NCI-H1048 (cell line): ENCODE measurements at regions not wholly inside any gene's neighbourhood (a gene's known extent, or its start where the extent isn't known, plus 50 kb on each side); places are given as distances from the start of the nearest gene placed in this dataset.
"Not testable (repeated sequence)": the region's sequence is repeated elsewhere in the genome, so short reads cannot be mapped to it uniquely, and the experiment has no call there.

Experiments used
- DNase-seq: peaks from one replicate; lab custom pipeline; 2025; lab: John Stamatoyannopoulos, UW

DNA sequence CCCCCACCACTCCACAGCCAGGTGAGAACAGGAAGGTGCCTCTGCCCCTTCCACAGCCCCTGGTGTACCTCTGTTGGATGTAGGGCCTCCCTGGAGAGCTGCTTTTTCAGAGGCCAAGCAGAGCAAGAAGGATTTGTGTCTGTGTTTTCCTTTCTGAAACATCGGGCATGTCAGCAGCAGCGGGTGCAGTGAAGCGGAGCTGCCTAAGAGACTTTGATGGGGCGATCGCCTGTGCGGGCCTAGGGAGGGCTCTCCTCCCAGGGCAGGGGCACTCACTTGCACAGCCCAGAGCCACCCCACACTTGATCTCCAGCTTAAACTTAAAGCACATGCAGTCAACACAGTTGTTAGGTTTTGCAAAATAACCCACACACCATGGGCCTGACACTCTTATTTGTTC is 324.7 kb downstream of the ACTR3B start:
- no peak for DNase-seq

DNA sequence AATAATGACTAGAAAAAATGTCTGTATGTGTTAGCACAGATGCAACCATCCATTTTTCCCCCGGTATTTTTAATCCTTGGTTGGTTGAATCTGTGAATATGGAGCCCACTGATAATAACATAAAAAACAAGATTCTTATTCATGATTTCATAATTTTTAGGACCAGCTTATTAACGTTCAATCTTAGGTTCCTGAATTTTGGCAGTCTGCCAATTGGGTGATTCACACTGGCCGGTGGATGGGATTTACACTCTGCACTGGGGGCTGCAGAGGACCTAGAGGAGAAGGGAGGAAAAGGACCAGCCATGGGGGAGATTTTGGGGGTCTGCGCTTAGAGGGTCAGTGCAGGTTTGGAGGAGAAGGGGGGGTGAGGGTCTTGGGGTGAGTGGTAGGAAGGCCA is 327.9 kb downstream of the ACTR3B start:
- DNase-seq, result no peak

DNA sequence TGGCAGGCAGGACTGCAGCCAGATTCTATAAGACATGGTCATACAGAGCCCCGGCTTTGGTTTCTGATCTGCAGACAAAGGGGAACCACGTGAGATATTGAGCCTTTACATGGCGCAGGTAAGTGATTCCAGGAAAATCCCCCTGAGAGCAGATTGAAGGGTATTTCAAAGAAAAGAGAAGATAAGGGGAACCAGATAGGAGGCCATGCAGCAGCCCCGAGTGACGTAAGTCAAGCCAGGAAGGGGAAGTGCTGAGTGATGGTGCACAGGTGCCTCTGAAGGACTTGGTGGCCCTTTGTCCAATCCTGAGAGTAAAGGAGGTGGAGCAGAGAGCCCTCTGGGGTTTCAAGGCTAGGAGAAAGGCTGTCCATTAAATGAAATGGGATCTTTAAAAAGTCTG is 329.0 kb downstream of the ACTR3B start:
- no peak for DNase-seq

DNA sequence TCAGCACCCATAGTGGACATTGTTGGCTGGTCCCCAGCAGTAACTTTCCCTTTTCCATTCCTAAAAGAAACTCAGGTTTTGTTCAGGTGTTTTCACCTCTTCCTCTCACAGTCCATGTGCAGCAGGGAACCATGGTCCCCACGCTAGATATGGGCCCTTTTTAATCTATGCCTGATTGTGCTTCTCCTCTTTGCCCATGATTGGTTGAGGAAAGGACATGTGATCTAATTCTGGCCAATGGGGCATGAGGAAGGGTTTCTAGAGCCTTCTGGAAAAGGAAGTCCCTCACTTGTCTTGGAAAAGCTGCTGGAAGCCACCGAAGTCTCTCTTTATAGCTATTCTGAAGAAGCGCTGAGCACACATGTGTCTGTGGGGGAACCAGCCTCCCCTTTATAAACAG is 330.7 kb downstream of the ACTR3B start:
- no peak for DNase-seq

DNA sequence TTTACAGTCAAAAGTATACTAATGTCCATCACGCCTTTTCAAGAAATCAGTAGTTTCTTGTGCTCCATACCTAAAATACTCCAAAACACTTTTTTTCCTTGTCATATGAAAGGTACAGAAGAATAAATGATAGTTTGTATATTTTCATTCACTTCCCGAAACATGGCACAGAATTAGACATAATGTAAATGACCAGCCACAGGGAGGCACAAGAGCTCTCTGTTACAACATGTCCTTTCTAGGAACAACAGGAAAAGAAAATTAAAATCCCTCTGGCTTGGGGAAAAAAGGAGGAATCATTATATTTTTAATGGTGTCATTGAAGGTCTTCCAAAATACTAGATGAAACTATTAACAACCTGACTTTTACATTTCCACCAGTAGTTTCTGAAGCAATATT is 331.2 kb downstream of the ACTR3B start:
- no peak for DNase-seq

DNA sequence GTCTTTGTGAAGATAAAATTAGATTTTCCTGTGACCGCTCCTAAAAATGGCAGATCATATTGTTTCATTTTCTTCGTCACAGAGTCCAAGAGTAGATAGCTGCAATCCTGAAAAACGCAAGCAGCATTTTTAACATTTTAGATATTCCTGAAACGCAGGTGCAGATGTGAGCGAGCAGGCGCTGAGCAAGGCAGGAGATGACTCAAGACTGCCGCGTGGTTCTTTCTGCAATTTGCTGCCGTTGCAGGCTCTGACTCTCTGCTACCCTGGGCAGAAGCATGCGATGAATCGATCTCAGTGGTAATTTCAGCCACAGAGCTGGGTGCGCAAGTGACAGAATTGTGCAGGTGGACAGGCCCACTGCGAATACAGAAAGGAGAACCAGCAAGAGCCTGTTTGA is 331.9 kb downstream of the ACTR3B start:
- DNase-seq, result no peak

DNA sequence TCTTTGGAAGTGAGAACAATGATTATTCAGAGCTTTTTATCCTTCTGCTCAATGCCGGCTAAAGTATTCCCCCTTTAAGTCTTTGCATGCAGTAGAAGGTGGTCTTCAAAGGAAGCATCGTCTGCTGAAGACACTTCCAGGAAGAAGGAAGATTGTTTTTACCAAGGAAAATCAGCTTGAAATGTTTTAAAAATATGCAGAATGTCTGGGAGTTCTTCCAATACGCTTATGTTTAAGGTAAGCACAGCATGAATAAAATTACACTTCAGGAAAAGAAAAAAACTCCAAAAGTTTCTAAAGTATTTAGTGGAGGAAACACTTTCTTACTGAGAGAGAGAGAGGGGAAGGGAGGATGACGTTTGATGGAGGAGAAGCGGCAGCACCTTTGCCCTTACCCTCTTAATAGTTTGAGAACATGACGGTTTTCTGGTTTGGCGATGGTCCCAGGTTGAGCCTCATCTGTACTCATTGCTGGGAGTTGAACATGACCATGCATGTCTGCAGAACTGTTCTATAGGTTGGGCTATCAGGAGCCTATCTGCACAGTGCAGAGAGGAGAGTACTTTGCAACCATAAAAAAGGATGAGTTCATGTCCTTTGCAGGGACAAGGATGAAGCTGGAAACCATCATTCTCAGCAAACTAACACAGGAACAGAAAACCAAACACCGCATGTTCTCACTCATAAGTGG is 338.1 kb downstream of the ACTR3B start:
- no peak for DNase-seq

DNA sequence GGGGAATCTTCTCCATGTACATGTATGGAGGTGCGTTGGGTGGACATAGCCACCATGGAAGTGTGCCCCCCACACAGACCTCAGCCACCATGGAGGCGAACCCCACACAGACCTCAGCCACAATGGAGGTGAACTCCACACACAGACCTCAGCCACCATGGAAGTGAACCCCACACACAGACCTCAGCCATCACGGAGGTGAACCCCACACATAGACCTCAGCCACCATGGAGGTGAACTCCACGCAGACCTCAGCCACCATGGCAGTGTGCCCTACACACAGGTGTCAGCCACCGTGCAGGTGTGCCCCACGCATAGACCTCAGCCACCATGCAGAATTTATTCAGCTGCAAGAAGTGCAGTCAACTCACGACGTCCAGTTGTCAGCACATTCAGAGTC is 339.7 kb downstream of the ACTR3B start:
- DNase-seq, result no peak

DNA sequence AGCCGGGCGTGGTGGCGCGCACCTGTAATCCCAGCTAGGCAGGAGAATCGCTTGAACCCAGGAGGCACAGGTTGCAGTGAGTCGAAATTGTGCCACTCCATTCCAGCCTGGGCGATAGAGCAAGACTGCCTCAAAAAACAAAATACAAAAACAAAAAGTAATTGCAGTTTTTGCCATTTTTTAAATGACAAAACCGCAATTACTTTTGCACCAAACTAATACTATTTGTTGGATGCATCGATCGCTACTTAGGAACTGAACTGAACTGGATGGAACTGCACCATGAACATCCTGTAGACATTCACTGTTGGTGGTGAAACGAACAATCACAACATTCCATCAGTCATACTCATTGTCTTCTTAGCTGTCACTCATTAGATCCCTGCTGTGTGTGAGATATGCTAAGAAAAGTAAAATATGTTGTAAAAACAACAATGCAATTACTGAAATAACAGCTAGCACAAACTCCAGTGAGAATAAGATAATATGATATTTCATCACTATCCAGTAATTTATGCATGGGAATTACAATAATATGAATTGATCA is 341.2 kb downstream of the ACTR3B start:
- no peak for DNase-seq

DNA sequence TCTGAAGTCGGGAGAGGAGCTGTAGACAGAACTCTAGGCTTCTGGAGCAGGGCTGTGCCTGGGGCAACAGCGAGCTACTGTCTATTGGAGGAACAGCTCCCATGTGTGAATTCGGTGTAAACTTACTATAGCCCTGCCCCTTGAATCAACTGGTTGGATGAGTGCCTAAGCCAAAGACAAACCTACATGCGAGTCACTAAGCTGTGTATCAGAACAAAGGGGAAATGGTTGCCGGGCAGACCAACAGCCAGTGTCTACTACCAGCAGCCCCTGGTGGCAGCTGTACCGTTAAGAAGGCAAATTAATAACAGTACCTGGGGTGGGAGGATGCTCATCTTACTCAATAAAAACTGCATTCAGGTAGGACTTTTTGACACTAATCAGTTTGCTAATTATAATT is 343.6 kb downstream of the ACTR3B start:
- no peak for DNase-seq

DNA sequence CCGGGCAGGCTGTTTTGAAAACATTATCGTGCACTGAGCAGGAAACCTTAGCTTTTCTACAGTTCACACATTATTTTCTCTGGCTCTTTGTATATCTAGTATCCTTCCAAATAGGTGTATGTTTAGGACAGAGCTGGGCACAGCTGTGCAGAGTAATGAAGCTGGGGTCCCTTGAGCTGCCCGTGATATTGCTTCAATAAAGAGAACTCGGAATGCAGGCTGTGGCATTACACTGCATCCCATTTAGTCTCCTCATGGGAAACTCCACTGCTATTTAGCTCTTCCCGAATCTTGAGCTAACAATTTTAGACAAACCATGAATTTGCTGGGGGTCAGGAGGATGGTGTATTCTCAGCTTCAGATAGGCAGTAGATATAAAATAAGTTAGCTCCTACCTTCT is 348.3 kb downstream of the ACTR3B start:
- no peak for DNase-seq

DNA sequence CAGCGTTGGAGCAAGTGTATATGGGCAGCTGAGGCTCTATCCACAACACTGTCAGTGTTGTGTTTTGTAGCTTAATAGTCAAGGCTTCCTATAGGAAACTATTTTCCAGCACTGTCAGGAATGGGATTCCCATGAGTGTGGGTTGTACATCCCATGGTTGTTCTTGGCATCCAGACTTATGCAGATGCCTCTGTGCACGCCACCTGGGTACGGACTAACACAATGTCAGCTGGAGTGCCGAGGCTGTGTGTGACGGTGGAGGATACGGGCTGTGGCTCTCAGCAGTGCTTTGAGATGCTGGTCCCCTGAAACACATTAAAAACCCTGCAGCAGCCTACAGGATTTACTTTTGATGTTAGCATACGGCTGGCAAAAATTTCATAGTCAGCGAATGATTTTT is 350.0 kb downstream of the ACTR3B start:
- DNase-seq, result no peak

DNA sequence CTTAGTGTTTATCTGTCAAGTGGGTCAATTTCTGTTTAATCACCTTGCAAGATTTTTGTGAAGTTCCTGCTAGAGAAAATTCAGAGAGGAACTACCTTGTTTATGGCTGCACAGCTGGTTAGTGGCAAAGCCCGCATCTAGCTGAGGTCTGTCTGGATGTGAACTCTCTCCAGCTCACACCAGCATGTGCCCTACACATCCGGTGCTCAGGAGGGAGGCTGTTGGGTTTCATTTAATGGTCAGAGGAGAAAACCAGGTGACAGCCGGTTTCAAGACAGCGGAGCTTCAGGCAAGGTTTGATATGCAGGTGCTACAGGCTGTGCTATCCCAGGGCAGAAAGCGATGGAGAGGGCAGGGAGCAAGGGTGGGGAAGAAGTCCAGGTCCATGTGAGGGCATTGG is 351.1 kb downstream of the ACTR3B start:
- DNase-seq, result no peak

DNA sequence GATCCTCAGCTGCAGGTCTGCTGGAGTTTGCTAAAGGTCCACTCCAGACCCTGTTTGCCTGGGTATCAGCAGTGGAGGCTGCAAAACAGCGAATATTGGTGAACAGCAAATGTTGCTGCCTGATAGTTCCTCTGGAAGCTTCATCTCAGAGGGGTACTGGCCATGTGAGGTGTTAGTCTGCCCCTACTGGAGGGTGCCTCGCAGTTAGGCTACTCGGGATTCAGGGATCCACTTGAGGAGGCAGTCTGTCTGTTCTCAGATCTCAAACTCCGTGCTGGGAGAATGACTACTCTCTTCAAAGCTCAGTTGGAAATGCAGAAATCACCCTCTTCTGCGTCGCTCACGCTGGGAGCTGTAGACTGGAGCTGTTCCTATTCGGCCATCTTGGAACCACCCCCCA is 362.7 kb downstream of the ACTR3B start:
- DNase-seq, result not testable (repeated sequence)

DNA sequence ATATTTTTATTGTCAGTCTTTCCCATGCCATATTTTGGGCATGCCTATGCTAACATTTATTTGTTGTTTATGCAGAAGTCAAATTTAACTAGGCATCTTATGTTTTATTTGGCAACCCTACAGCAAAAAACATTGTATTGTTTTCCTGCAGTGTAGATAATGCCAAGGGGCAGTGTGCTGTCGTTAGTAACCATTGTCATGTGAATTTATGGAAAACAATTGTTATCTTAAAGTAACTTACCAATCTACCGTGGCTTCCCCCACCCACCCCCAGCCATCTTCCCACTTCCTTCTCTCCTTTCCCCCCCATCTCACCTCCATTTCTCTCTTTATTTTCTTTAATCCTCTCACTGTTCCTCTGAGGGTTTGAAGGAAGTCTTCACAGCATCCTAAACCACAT is 370.5 kb downstream of the ACTR3B start:
- DNase-seq, result no peak

DNA sequence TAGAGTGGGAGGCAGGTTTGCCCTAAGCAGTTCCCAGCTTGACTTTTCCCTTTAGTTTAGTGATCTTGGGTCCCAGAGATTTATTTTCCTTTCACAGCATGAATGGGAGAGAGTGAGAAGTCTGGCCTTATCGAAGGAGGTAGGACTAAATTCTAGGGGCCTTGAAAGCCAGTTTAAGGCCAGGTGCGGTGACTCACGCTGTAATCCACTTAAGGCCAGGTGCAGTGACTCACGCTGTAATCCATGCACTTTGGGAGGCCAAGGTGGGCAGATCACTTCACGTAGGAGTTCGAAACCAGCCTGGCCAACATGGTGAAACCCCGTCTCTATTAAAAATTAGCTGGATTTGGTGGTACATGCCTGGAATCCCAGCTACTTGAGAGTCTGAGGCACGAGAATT is 392.2 kb downstream of the ACTR3B start:
- DNase-seq, result no peak

DNA sequence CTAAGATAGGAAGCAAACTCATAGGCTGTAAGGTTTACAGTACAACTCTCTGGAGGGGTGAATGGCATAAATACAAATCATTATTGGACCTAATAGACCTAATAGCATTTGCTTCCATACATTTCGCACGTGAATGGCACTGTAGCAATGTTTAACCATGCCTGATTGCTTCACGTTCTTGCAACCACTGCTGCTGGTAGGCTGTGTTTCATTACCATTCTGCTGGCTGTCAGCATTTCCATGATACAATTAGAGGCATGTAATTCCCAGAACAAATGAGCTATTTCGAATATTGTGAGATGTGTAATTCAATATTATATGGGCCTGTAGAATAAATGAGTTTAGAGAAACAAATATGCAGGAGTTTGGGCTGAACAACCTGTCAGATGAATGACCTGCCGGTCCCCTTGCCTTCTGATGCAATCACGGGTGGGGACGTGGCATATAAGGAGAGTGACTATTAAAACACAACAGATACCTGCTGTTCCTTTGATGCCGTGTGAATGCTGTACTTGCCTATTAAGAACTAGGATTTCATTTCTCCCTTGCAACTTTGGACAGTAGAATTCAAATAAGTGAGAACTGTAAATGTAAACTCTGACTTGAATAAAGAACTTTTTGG is 393.4 kb downstream of the ACTR3B start:
- no peak for DNase-seq

DNA sequence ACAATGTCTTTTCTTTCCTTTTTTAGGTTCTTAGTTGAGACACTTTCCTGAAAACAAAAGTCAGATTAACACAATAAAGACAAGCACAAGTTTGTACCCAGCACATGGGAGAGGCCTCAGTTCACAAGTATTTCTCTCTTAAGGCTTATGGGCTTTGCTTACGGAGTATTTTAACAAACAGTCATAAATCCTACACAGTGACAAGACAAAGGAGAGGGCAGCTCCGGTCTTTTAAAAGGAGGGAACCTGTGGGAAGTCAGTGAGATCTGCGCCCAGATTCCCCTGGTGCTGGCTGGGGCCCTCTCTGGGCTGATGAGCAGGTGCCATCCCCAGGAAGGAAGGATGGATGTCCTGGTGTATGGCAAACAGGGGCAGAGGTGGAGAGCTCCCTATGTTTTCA is 398.6 kb downstream of the ACTR3B start:
- no peak for DNase-seq

DNA sequence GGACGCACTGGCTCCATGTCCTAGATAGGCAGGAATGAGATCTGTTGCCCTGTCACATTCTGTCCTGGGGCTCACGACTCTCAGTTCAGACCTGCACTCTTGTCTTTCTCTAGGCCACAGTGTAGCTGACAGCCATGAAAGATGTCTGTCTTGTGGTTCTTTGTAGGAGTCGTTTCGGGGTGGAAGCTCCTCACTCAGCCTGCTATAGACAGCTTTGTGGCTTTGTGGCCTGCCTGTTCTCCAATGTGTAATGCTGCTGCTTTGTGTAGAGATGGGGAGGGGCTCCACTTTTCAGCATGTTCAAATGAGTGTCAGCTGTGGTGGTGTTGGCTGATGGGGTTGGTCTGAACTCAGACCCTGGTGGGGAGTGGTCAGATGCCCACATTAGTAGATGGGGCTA is 410.7 kb downstream of the ACTR3B start:
- DNase-seq, result no peak

DNA sequence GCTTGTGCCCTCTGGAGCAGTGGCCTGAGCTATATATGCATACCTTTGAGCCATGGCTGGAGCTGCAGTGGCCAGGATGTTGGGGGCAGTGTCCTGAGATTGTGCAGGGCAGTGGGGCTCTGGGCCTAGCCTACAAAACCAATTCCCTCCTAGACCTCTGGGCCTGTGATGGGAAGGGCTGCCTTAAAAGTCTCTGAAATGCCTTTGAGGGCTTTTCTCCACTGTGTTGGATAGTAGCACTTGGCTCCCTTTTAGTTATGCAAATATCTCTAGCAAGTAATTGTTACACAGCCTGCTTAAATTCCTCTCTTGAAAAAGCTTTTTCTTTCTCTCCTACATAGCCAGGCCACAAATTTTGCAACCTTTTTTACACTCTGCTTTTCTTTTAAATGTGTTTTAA is 426.4 kb downstream of the ACTR3B start:
- no peak for DNase-seq

DNA sequence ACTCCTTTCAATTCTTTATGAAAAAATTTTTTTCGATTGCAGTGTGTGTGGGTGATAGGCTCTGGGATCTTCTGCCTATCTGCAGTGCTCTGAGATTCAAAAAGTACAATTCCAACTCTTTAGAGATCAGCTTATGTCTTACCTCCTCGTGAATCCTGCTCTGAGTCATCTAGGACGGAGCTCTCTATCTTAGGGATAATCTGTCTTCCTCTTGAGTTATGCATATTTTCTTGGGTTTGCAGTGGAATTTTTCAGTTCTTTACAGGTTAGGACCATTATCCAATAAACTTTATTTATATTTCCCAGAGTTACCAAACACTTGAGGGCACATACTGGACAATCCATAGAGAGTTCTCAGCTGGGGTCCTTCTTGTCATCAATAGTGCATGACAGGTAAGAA is 428.6 kb downstream of the ACTR3B start:
- DNase-seq, result no peak

DNA sequence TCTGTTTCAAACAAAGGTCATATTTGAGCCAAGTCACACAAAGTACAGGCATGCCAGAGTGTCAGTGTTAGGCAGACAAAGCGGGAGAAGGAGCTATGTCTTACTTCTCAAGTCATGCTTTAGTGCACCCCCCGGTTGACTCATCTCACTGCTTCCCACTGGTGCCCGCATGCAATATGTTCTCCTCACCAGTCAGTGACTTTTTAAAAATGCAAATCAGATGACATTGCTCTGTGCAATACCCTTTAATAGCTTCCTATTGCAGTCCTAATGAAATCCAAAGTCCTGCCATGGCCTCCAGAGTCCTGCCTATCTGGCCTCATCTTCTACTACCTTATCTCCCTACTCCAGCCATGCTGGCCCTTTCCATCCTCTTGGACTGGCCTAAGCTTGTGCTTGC is 429.1 kb downstream of the ACTR3B start:
- DNase-seq, result no peak

DNA sequence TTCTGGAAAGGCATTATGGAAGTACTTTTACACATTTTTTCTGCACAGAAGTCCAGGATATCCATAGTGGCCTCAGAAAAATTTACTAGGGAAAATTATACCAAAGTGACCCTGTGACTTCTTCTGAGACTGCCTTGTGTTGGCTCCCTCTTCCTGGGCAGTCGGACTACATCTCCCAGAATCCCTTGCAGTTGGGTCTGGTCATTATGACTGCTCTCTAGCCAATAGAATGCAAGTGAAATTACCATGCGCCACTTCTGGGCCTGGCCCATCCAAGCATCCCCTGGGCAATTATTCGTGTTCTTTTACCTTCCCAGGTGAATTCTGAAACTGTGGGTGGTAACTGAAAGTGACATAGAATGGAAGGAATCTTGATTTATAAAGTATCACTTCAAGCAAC is 430.9 kb downstream of the ACTR3B start:
- DNase-seq, result no peak

DNA sequence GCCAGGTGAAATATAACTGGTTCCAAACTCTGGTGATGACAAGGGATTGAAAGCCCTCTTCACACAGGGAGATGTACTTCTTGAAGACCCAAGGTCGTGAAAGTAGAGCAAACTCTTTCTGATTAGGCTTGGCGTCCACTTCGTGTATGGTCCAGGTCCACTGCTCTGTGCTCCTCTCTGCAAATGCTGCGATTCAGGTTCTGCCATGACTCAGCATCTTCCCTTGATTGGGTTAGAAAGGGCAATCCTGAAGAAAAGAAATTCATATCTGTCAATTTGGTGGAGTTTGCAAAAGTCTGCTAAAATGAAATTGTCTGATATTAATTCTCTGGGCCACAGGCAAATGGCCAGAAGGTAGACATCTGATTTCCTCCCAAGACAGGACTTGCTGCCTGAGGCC is 431.4 kb downstream of the ACTR3B start:
- no peak for DNase-seq
